ENCODE measurements at regions not wholly inside any gene's neighbourhood (a gene's known extent, or its start where the extent isn't known, plus 50 kb on each side); places are given as distances from the start of the nearest gene placed in this dataset.

DNA sequence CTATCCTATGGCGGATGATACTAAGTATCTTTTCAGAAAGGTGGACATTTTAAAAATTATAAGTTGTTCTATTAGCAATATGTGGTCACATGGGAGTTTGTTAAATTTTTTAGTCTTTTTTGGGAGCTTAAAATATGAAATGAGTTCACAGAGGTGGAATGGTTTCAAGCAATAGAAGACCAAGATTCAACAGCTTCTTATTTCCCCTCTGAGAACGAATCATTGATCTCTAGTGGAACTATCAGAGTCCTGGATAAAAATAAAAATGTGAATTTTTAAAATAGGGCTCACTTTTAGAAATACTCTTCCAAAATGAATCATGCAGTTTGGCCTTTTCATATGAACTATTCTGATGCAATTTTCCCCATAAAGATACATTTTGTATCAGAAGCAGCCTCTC, 467.7 kb upstream of the KLF6 start:
- TF ChIP-seq EZH2phosphoT487 (IDR thresholded peaks at IDR 0.05; ENCODE audit: insufficient read depth, low read depth) (no peak), EZH2 (IDR thresholded peaks at IDR 0.05; ENCODE audit: insufficient read depth, poor library complexity, severe bottlenecking) (no peak)
